CD14-positive monocyte (primary cell): ENCODE measurements at regions not wholly inside any gene's neighbourhood (a gene's known extent, or its start where the extent isn't known, plus 50 kb on each side); places are given as distances from the start of the nearest gene placed in this dataset.

Experiments used
- DNase-seq, 3 donors: peaks; one replicate each; pipeline ENCODE4 v3.0.0-alpha.2; 2011 to 2022
- H2AFZ ChIP-seq: 2 replicates; pipeline ENCODE4 v1.6.0; 2012; ENCODE audit warnings: mild to moderate bottlenecking, low read depth, low read length, inconsistent platforms; ENCODE audit not compliant: insufficient read depth, poor library complexity, severe bottlenecking
- H3K27ac ChIP-seq, 2 donors: 1 replicate in 1 of 2; 2 replicates in 1 of 2; pipeline ENCODE4 v1.5.1; 2012 to 2013; ENCODE audit warnings: low read length in 2 of 2, control low read depth in 1 of 2, inconsistent platforms in 1 of 2, low read depth in 1 of 2, mild to moderate bottlenecking in 1 of 2
- H3K27me3 ChIP-seq, 2 donors: one replicate each; pipeline versions ENCODE4 v1.6.0 to v1.6.1; 2011 to 2013; ENCODE audit warnings: low read length in 2 of 2; ENCODE audit not compliant: control insufficient read depth in 2 of 2, insufficient read depth in 2 of 2
- H3K36me3 ChIP-seq, 2 donors: replicated peaks in 1 of 2; 1 replicate in 1 of 2; 2 replicates in 1 of 2; pipeline versions ENCODE4 v1.5.1 to v1.6.1; 2012 to 2013; ENCODE audit warnings: low read length in 2 of 2, control low read depth in 1 of 2, inconsistent platforms in 1 of 2, mild to moderate bottlenecking in 1 of 2; ENCODE audit not compliant: insufficient read depth in 2 of 2, control insufficient read depth in 1 of 2
- H3K4me1 ChIP-seq, 2 donors: 1 replicate in 1 of 2; 2 replicates in 1 of 2; pipeline versions ENCODE4 v1.5.1 to v1.6.1; 2012 to 2013; ENCODE audit warnings: low read length in 2 of 2, control low read depth in 1 of 2, inconsistent platforms in 1 of 2, mild to moderate bottlenecking in 1 of 2, moderate library complexity in 1 of 2; ENCODE audit not compliant: insufficient read depth in 2 of 2, control insufficient read depth in 1 of 2
- H3K4me2 ChIP-seq: replicated peaks from 2 replicates; pipeline ENCODE3; 2012; ENCODE audit warnings: low read length, moderate library complexity, mild to moderate bottlenecking; ENCODE audit not compliant: poor library complexity, severe bottlenecking; ENCODE audit errors: extremely low read depth
- H3K4me3 ChIP-seq, 3 experiments: fragments of 200-600 bp in 1 of 3; sonication (generic) in 1 of 3; replicated peaks in 1 of 3; 1 replicate in 2 of 3; 2 replicates in 1 of 3; pipeline ENCODE4 v1.5.1; 2011 to 2013; ENCODE audit warnings: low read length in 3 of 3, mild to moderate bottlenecking in 3 of 3, control low read depth in 2 of 3, low read depth in 2 of 3, inconsistent platforms in 1 of 3, moderate library complexity in 1 of 3
- H3K79me2 ChIP-seq: 2 replicates; pipeline ENCODE4 v1.6.0; 2012; ENCODE audit warnings: mild to moderate bottlenecking, control low read depth, inconsistent platforms, low read length, moderate library complexity; ENCODE audit not compliant: insufficient read depth
- H3K9ac ChIP-seq: 2 replicates; pipeline ENCODE4 v1.6.0; 2017; ENCODE audit warnings: low read length, mild to moderate bottlenecking; ENCODE audit not compliant: insufficient read depth, poor library complexity, severe bottlenecking
- H3K9me3 ChIP-seq, 2 donors: replicated peaks in 1 of 2; 1 replicate in 1 of 2; 2 replicates in 1 of 2; pipeline versions ENCODE4 v1.5.1 to v1.6.1; 2012 to 2013; ENCODE audit warnings: low read length in 2 of 2, control low read depth in 1 of 2; ENCODE audit not compliant: control insufficient read depth in 1 of 2, insufficient read depth in 1 of 2
- H4K20me1 ChIP-seq: 2 replicates; pipeline ENCODE4 v1.6.0; 2012; ENCODE audit warnings: mild to moderate bottlenecking, low read length, control low read depth, moderate library complexity; ENCODE audit not compliant: insufficient read depth
- H3K27ac Mint-ChIP-seq, 7 donors: one replicate each; pipeline ENCODE4 v1.8.0; 2020; ENCODE audit warnings: mild to moderate bottlenecking in 7 of 7, mixed read lengths in 7 of 7, moderate library complexity in 6 of 7, inconsistent platforms in 2 of 7
- H3K27me3 Mint-ChIP-seq, 3 donors: one replicate each; pipeline ENCODE4 v1.8.0; 2021 to 2022; ENCODE audit warnings: low read depth in 3 of 3, mild to moderate bottlenecking in 3 of 3, mixed read lengths in 3 of 3, moderate library complexity in 3 of 3, inconsistent platforms in 1 of 3
- H3K36me3 Mint-ChIP-seq, 2 donors: one replicate each; pipeline ENCODE4 v1.8.0; 2020; ENCODE audit warnings: mixed read lengths in 2 of 2, inconsistent platforms in 1 of 2, mild to moderate bottlenecking in 1 of 2
- H3K4me1 Mint-ChIP-seq: one replicate; pipeline ENCODE4 v1.8.0; 2020; ENCODE audit warnings: mild to moderate bottlenecking, mixed read lengths
- H3K4me3 Mint-ChIP-seq, 2 donors: one replicate each; pipeline ENCODE4 v1.8.0; 2020; ENCODE audit warnings: mild to moderate bottlenecking in 2 of 2, mixed read lengths in 2 of 2, moderate library complexity in 1 of 2
- H3K9me3 Mint-ChIP-seq, 7 donors: one replicate each; pipeline ENCODE4 v1.8.0; 2020 to 2022; ENCODE audit warnings: mixed read lengths in 7 of 7, mild to moderate bottlenecking in 6 of 7, moderate library complexity in 6 of 7, inconsistent platforms in 2 of 7
- WGBS: methylation state at CpG from one replicate; pipeline ENCODE4 v1.1.5; 2013; ENCODE audit warnings: missing lambda C conversion rate; ENCODE audit not compliant: insufficient coverage; 5-methylcytosine and 5-hydroxymethylcytosine counted together
- intact Hi-C, 2 donors: fragments of 100-400 bp; cut with micrococcal nuclease; formaldehyde crosslinking; loops; one replicate each; pipeline versions ENCODE4 v1.15.0 to v1.15.1; 2023
- TF ChIP-seq, protein P1 (sequence below): fragments of 200-600 bp; IDR thresholded peaks from one replicate; pipeline ENCODE4 v1.8.0; 2022; ENCODE audit warnings: antibody characterized with exemption, mild to moderate bottlenecking

DNA sequence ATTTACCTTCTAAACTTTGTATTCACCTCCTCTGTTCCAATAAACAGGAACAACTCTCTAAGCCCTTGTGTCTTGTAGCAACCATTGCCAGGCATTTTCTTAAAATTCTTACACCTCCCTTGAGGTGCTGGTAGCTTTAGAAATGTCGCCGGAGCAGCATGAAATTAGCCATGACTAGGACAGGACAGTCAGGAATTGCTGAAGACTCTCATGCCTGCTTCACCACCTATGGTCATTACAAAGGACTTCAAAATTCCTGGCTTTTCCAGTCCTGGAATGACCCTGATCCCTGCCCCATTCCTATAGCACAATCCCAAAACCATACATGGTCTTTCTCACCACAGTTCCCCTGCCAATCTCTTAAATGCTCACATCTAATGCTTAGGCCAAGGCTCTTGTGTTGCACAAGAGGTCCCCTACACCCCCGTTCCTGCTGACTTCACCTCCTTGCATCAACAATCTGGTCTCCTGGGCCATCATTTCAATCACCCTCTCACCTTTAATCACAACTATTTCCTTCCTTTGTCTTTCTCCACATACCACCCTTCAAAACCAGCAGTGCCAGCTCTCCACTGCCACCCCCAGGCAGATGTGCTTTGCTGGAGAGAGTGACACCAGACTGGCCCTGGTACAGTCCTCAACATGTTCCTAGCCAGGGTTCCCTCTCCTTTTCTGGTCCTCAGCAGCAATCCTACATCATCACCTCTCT is 113.2 kb upstream of the TJP1 start:
- no peaks in the 10 kb centered on the region for H3K79me2 ChIP-seq
- no peak overlapping the region for H3K4me3 Mint-ChIP-seq

DNA sequence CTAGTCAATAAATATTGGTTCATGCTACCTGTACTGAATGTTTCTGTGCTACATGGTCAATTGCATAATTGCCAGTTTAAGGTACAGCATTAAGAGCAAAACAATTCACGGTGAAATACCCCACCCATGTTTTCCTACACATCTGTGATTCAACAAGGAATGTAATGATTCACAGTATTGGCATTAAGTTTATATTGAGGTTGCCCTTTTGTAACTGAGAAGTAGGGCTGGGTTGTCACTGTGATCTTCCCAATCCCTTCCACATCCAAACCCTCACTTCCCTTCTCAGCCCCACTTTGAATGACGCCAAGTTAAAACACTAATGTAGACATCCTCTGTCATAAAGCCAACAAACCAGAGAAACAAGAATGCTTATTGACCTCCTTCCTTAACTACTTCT is 112.0 kb upstream of the TJP1 start:
- H3K4me1 Mint-ChIP-seq, result no peaks in the 10 kb centered on the region
- no peak overlapping the region for H3K4me3 Mint-ChIP-seq
- Histone ChIP-seq H2AFZ (no peak overlapping the region), H4K20me1 (no peaks in the 10 kb centered on the region), H3K9me3 (no peaks in the 10 kb centered on the region), H3K9ac (no peak overlapping the region), H3K4me1 (no peaks in the 10 kb centered on the region), H3K4me2 (no peak overlapping the region), H3K27me3 (peaks cover 0 to 3% of the 10 kb centered on the region in 2 donors), H3K4me3 (no peak overlapping the region), H3K36me3 (no peaks in the 10 kb centered on the region), H3K27ac (no peak overlapping the region), H3K79me2 (no peaks in the 10 kb centered on the region)
- no peak for DNase-seq
- no peaks in the 10 kb centered on the region for H3K36me3 Mint-ChIP-seq
- TF ChIP-seq, protein P1, sequence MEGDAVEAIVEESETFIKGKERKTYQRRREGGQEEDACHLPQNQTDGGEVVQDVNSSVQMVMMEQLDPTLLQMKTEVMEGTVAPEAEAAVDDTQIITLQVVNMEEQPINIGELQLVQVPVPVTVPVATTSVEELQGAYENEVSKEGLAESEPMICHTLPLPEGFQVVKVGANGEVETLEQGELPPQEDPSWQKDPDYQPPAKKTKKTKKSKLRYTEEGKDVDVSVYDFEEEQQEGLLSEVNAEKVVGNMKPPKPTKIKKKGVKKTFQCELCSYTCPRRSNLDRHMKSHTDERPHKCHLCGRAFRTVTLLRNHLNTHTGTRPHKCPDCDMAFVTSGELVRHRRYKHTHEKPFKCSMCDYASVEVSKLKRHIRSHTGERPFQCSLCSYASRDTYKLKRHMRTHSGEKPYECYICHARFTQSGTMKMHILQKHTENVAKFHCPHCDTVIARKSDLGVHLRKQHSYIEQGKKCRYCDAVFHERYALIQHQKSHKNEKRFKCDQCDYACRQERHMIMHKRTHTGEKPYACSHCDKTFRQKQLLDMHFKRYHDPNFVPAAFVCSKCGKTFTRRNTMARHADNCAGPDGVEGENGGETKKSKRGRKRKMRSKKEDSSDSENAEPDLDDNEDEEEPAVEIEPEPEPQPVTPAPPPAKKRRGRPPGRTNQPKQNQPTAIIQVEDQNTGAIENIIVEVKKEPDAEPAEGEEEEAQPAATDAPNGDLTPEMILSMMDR, result no peak
- H3K9me3 Mint-ChIP-seq, result peaks cover 0 to 4% (median 0%) of the 10 kb centered on the region in 7 donors
- WGBS, result no CpG with 5 or more reads among the region's 2 CpGs
- H3K27me3 Mint-ChIP-seq, result peaks cover 0 to 12% (median 7%) of the 10 kb centered on the region in 3 donors
- intact Hi-C loops, result no loop called here
- H3K27ac Mint-ChIP-seq, result no peak overlapping the region

More for the DNA sequence above, 113.2 kb upstream of the TJP1 start:
- Mint-ChIP-seq H3K27ac (no peak overlapping the region), H3K4me1 (no peaks in the 10 kb centered on the region), H3K27me3 (peaks cover 0 to 11% (median 6%) of the 10 kb centered on the region in 3 donors), H3K36me3 (no peaks in the 10 kb centered on the region), H3K9me3 (peaks cover 0 to 5% (median 0%) of the 10 kb centered on the region in 7 donors)
- Histone ChIP-seq H2AFZ (no peak overlapping the region), H3K9ac (no peak overlapping the region), H3K4me2 (no peak overlapping the region), H3K36me3 (no peaks in the 10 kb centered on the region), H3K9me3 (no peaks in the 10 kb centered on the region), H3K27me3 (peaks cover 0 to 3% of the 10 kb centered on the region in 2 donors), H3K4me3 (no peak overlapping the region), H3K4me1 (no peaks in the 10 kb centered on the region), H4K20me1 (no peaks in the 10 kb centered on the region), H3K27ac (no peak overlapping the region)
- TF ChIP-seq, protein P1, result no peak
- 85% methylated on average over 3 of the region's 3 CpGs for WGBS
- intact Hi-C loops, result no loop called here
- DNase-seq, result no peak
